Kidney (tissue), 13 donors: ENCODE measurements at regions not wholly inside any gene's neighbourhood (a gene's known extent, or its start where the extent isn't known, plus 50 kb on each side); places are given as distances from the start of the nearest gene placed in this dataset.
"Not testable (repeated sequence)": the region's sequence is repeated elsewhere in the genome, so short reads cannot be mapped to it uniquely, and the experiment has no call there.

Source experiments
- DNase-seq, 5 donors: peaks; one replicate each; pipeline ENCODE4 v3.0.0-alpha.2; 2013 to 2020
- FAIRE-seq: peaks from 2 replicates; lab custom pipeline; 2012; peaks lifted over from hg19 to GRCh38; lab: Jason Lieb, UNC
- H3K27ac ChIP-seq, 2 donors: one replicate each; pipeline ENCODE4 v1.7.0; 2013; ENCODE audit warnings: low read depth in 2 of 2, low read length in 2 of 2, inconsistent platforms in 1 of 2
- H3K27me3 ChIP-seq: one replicate; pipeline ENCODE4 v1.7.1; 2013; ENCODE audit warnings: low read length, inconsistent platforms; ENCODE audit not compliant: control insufficient read depth, insufficient read depth
- H3K36me3 ChIP-seq, 3 donors: one replicate each; pipeline versions ENCODE4 v1.7.0 to v1.7.1; 2013; ENCODE audit warnings: low read length in 3 of 3, control low read depth in 1 of 3, inconsistent platforms in 1 of 3; ENCODE audit not compliant: insufficient read depth in 3 of 3, control insufficient read depth in 2 of 3
- H3K4me1 ChIP-seq, 3 donors: one replicate each; pipeline versions ENCODE4 v1.7.0 to v1.7.1; 2013; ENCODE audit warnings: low read length in 3 of 3, inconsistent platforms in 1 of 3, low read depth in 1 of 3; ENCODE audit not compliant: control insufficient read depth in 2 of 3, insufficient read depth in 2 of 3
- H3K4me3 ChIP-seq, 3 donors: one replicate each; pipeline versions ENCODE4 v1.7.0 to v1.8.1; 2013; ENCODE audit warnings: low read length in 3 of 3, control low read depth in 1 of 3, inconsistent platforms in 1 of 3
- H3K9ac ChIP-seq, 3 donors: one replicate each; pipeline versions ENCODE4 v1.7.0 to v1.7.1; 2013; ENCODE audit warnings: low read length in 3 of 3, control low read depth in 1 of 3, inconsistent platforms in 1 of 3
- H3K9me3 ChIP-seq, 3 donors: one replicate each; pipeline versions ENCODE4 v1.7.0 to v1.7.1; 2013; ENCODE audit warnings: low read length in 3 of 3, control low read depth in 1 of 3, inconsistent platforms in 1 of 3; ENCODE audit not compliant: control insufficient read depth in 2 of 3, insufficient read depth in 1 of 3
- CTCF ChIP-seq: IDR thresholded peaks from 3 replicates; pipeline ENCODE4 v1.5.1; 2012; ENCODE audit warnings: mild to moderate bottlenecking, moderate library complexity, borderline replicate concordance; ENCODE audit not compliant: insufficient read depth; ENCODE audit errors: extremely low read depth
- intact Hi-C: fragments of 100-400 bp; cut with DNase I; formaldehyde crosslinking; loops from one replicate; pipeline ENCODE4 v1.11.1; 2022
- donor health status: control.
- donor health status: control.
- donor health status: control.
- donor health status: control.
- donor health status: control.
- donor health status: DM: yes; HTN: yes; CAD: no.
- donor health status: Normal renal cell carcinoma (clear cell type).

- no peak overlapping the region for H3K9ac ChIP-seq
- H3K27me3 ChIP-seq: no peaks in the 10 kb centered on the region
- DNase-seq (no peak), FAIRE-seq (no peak)
- no peaks in the 10 kb centered on the region for H3K4me1 ChIP-seq
- intact Hi-C loops: no loop called here
- no peaks in the 10 kb centered on the region for H3K36me3 ChIP-seq
- no peak overlapping the region for H3K27ac ChIP-seq
- no peaks in the 10 kb centered on the region for H3K9me3 ChIP-seq
- TF ChIP-seq CTCF: no peak
- H3K4me3 ChIP-seq: no peak overlapping the region
Measured at GRCh38 chr9:24816006-24816405, 270.3 kb upstream of the IZUMO3 start.

GRCh38 chr9:24801344-24801743 lies 255.6 kb upstream of the IZUMO3 start:
- no peak overlapping the region for H3K4me3 ChIP-seq
- H3K9me3 ChIP-seq: no peaks in the 10 kb centered on the region
- H3K36me3 ChIP-seq: no peaks in the 10 kb centered on the region
- no peaks in the 10 kb centered on the region for H3K4me1 ChIP-seq
- intact Hi-C loops: no loop called here
- no peak overlapping the region for H3K9ac ChIP-seq
- TF ChIP-seq CTCF: no peak
- FAIRE-seq (no peak), DNase-seq (no peak)
- no peak overlapping the region for H3K27ac ChIP-seq
- H3K27me3 ChIP-seq: no peaks in the 10 kb centered on the region

- no peak overlapping the region for H3K27ac ChIP-seq
- DNase-seq (peak in 1 of 5 donors; percentile 4), FAIRE-seq (no peak)
- H3K4me3 ChIP-seq: no peak overlapping the region
- TF ChIP-seq CTCF: no peak
- intact Hi-C loops: no loop called here
- H3K36me3 ChIP-seq: no peaks in the 10 kb centered on the region
- H3K9me3 ChIP-seq: no peaks in the 10 kb centered on the region
- no peaks in the 10 kb centered on the region for H3K4me1 ChIP-seq
- H3K27me3 ChIP-seq: no peaks in the 10 kb centered on the region
- H3K9ac ChIP-seq: no peak overlapping the region
Measured at GRCh38 chr9:24793787-24794186, 248.1 kb upstream of the IZUMO3 start.

- H3K9ac ChIP-seq: no peak overlapping the region
- H3K36me3 ChIP-seq: no peaks in the 10 kb centered on the region
- TF ChIP-seq CTCF: no peak
- no peak for FAIRE-seq
- intact Hi-C loops: no loop called here
- no peak overlapping the region for H3K27ac ChIP-seq
- H3K4me3 ChIP-seq: no peak overlapping the region
- H3K4me1 ChIP-seq: no peaks in the 10 kb centered on the region
- H3K9me3 ChIP-seq: peaks cover 0 to 12% (median 0%) of the 10 kb centered on the region in 3 donors
- DNase-seq: no peak
- no peaks in the 10 kb centered on the region for H3K27me3 ChIP-seq
Measured at GRCh38 chr9:24776226-24776625, 230.5 kb upstream of the IZUMO3 start.

GRCh38 chr9:24774199-24774598 lies 228.5 kb upstream of the IZUMO3 start:
- H3K9ac ChIP-seq, H3K27me3 ChIP-seq, H3K36me3 ChIP-seq, H3K27ac ChIP-seq, intact Hi-C loops, H3K4me3 ChIP-seq, FAIRE-seq, DNase-seq, H3K4me1 ChIP-seq: not testable (repeated sequence)
- H3K9me3 ChIP-seq: peaks cover 0 to 12% (median 0%) of the 10 kb centered on the region in 3 donors
